SKM-1 treated with dmso at 0.1 percent for 144 hours (cell line): ENCODE measurements at regions not wholly inside any gene's neighbourhood (a gene's known extent, or its start where the extent isn't known, plus 50 kb on each side); places are given as distances from the start of the nearest gene placed in this dataset.
"Not testable (repeated sequence)": the region's sequence is repeated elsewhere in the genome, so short reads cannot be mapped to it uniquely, and the experiment has no call there.

Experiments used
- DNase-seq: peaks from one replicate; lab custom pipeline; 2025; ENCODE audit not compliant: unreplicated experiment; lab: John Stamatoyannopoulos, UW

- no peak for DNase-seq
These were observed 662.0 kb upstream of the GBE1 start for GRCh38 chr3:82423268-82424030.

GRCh38 chr3:82416830-82417229, 655.4 kb upstream of the GBE1 start:
- no peak for DNase-seq

DNA sequence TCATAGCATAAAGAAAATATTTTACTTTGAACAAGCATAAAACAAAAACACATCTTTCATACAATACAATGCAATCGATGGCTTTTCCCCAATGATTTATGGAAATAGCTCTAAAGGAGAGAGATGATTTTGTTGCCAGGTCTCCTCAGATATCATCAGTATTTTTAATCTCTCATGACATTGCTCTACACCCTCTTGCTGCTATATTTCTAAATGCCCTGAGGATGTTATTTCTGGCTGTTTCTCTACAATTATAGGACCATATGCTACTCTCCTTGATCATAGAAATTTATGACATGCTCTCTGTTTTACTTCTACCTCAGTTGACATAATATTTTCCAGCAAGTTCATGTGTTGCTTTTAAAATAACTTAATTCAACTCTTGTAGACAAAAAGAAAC, 654.9 kb upstream of the GBE1 start:
- DNase-seq: no peak

- no peak for DNase-seq
These were observed 651.7 kb upstream of the GBE1 start for GRCh38 chr3:82413171-82413570.

DNA sequence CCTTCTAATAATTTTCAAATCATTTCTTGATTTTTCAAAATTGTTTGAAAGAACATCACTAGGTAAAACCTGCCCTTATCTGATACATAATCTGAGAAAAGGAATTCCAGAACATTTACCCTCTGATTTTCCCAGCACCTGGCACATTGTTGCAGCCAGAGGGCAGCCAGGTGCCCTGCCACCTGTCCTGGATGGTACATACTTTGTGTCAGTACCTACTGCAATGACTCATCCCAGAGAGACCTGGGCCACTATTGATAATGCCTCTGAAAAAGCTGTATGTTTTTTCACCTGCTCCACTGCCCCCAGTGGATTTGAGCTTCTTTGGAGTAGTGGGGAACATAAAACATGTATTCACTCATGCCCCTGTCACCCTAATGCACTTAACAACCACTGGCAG, 648.9 kb upstream of the GBE1 start:
- no peak for DNase-seq

DNA sequence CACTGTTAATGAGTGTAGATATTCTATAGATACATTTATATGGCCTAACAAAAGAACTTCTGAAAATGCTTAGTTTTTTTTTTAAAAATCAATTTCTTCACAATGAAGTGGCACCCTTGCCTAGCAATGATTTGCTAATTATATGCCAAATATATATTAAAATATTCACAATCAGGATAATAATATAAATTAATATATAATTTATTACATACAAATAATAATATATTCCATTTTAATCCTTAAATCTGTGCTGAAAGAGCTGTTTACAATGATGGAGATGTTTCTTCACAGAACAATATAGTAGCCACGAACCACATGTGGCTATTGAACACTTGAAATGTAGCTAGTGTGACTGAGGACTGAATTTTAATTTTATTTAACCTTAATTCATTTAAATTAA, 648.4 kb upstream of the GBE1 start:
- DNase-seq: no peak

DNA sequence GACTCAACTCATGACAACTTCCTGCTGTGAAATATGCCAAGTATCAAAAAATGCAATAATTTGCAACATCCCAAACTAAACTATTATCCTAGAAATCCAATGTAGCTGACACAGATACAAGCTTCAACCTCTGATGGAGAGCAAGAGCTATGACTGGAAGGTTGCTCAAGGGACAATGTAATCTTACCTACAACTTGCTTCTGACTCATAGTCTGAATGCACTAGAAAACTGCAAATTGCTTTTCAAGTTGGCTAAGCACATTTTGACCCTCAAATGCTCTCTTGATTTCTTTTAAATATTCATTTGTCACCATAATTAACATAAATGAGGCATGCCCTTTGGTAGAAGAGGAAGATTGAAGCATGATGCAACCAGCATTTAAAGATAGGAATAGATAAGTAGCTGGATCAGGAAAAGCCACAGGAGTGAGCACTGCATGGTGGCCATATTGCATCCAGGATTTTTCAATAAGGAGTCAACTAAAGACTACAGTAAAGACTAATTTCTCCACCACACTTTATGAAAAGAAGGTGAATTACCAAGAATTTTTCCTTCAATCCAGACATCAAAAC, 630.8 kb upstream of the GBE1 start:
- DNase-seq: no peak

- no peak for DNase-seq
These were observed 629.4 kb upstream of the GBE1 start for GRCh38 chr3:82390868-82391267.

DNA sequence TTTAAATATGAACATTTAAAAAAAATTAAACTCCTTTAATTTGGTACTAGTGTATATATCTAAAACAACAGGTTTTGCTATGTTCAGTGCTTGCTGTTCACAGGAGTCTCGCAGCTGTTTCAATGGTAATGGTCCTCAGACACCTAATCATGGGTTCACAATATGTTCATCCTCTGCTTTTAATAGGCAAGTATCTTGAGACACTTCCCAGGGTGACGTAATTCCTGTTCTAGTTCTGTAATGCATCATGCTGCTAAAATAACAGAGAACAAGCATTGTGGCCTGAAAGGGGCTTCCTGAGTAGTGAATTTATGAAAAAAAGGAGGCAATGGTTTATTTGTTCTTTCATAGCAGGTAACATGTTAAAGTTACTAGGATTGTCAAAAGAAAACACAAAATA, 625.2 kb upstream of the GBE1 start:
- no peak for DNase-seq

- no peak for DNase-seq
These were observed 622.7 kb upstream of the GBE1 start for GRCh38 chr3:82384181-82384580.

- no peak for DNase-seq
These were observed 621.4 kb upstream of the GBE1 start for GRCh38 chr3:82382831-82383230.

GRCh38 chr3:82378392-82378791, 616.9 kb upstream of the GBE1 start:
- no peak for DNase-seq

DNA sequence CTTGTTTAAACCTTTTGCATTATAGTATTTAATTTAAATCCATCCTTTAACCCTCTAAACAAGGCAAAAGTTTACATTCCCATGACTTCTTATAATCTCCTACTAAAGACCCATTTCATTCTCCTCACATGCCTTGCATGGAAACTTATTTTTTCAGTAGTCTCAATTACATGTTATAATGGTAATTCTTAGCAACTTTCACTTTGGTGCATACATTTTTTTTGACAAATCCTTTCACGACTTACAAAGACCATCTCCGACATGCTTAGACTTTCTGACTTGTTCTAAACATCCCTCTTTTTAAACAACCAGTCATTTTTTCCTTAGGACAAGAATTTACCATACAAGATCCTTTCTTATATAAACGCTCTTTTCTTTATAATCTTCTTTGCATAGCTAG, 615.4 kb upstream of the GBE1 start:
- no peak for DNase-seq

- DNase-seq: not testable (repeated sequence)
These were observed 612.4 kb upstream of the GBE1 start for GRCh38 chr3:82373833-82374232.

DNA sequence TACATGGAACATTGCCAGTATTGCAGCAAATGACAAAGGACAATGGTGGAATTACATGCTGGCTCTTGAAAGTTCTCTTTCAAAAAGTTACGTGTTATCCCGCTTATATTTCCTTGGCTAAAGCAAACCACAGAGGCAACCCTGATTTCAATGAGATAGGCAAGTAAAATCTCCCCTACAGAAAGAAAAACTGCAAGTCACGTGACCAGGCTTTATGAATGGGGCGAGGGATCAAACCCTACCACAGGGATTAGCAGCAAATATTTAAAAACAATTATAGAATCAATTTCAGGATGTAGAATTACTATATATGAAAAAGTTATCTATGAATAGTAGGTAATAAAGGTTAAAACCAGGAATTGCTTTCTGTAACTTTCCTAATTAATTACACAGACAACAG, 603.4 kb upstream of the GBE1 start:
- no peak for DNase-seq

GRCh38 chr3:82363131-82363530, 601.7 kb upstream of the GBE1 start:
- no peak for DNase-seq

- DNase-seq: no peak
These were observed 593.8 kb upstream of the GBE1 start for GRCh38 chr3:82355228-82355627.

DNA sequence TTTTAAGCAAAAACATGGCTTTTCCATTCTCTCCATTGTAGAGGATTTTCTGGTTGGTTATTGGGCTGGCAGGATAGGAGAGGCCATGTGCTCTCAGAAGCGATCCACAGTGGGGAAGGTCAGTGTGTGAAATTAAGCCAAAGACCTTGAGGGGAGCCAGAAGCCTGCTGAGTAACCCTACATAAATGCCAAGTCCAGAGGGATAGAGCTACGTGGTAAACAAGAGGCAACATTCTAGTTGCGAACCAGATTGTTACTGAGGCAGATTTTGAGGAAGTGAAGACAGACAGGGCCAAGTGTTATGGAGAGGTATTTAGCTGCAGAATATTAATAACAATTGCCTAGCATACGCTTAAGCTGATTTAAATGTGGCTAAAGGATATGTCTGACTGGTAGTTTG, 592.8 kb upstream of the GBE1 start:
- DNase-seq: no peak

DNA sequence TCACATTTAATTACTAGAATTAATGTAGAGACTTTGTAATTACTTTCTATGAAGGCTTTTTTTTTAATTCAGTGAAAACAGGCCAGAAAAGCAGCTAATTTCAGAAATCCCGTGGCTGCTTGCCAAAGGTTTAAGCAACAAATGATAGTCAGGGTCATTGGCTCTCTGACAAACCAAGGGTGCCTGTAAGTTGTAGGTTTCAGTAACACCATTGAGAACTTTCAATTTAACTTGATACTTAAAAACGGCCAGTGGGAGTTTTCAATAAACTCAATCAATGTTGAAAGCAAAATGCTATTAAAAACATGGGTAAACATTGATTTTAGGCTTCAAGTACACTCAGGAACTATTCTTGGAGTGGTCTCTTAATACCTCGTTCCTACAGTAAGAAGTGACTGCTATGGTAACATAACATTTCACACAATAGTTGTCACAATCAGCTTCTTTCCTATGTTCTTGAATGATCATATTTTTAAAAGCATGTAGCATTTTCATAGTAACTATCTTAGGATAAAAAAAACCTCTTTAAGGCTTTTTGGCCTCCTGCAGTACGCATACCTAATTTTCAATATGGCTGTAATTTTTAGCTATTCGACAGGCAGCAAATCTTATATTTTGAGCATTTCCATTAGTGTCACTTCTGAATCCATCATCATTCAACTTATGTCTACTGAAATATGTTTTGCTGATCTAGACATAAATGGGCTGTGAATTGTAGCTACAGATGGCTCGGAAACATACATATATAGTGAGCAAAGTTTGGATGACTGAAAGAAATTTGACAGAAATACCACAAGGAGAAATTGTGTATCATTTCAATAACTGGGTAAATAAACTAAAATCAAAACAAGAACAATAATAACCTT, 592.1 kb upstream of the GBE1 start:
- no peak for DNase-seq

DNA sequence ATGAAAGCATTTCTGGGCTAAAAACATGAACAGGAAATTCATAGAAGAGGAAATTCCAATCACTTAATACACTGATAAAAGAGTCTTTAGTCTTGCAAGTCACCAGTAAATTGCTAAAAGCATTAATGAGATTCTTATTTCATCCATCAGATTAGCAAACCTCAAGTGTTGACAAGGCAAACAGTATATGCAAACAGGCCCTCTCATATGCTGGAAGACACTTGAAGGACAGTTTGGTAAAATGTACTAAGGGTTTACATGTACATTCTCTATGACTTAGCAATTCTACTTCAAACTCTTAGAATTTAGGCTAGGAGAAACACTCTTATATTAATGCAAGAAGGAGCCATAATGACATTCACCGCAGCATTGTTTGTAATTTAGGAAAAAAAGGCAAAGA, 586.1 kb upstream of the GBE1 start:
- DNase-seq: no peak

- no peak for DNase-seq
These were observed 581.1 kb upstream of the GBE1 start for GRCh38 chr3:82342521-82342920.

- DNase-seq: no peak
These were observed 567.9 kb upstream of the GBE1 start for GRCh38 chr3:82329300-82329699.
